H1 (cell line): ENCODE measurements at regions not wholly inside any gene's neighbourhood (a gene's known extent, or its start where the extent isn't known, plus 50 kb on each side); places are given as distances from the start of the nearest gene placed in this dataset.
A peak's percentile ranks its signal among the peaks of the same experiment; 100 is the strongest.

Source experiments
- CTCF ChIA-PET: fragments of 300-600 bp; sonication (Branson Sonifier 250); formaldehyde crosslinking; loops from one replicate; lab custom pipeline; 2021; ENCODE audit not compliant: partially characterized antibody; lab: Charles Lee
- POLR2A ChIA-PET: fragments of 300-600 bp; sonication (Branson Sonifier 250); formaldehyde crosslinking; loops from one replicate; lab custom pipeline; 2021; ENCODE audit warnings: inconsistent platforms; ENCODE audit not compliant: partially characterized antibody; lab: Charles Lee
- DNase-seq, 2 experiments: peaks; one replicate each; pipeline versions ENCODE4 v3.0.0 to v3.0.0-alpha.2; 2010 to 2022; ENCODE audit warnings: low spot score in 2 of 2, low read depth in 1 of 2, mixed read lengths in 1 of 2
- FAIRE-seq: peaks from 2 replicates; lab custom pipeline; 2011; peaks lifted over from hg19 to GRCh38; lab: Jason Lieb, UNC
- H2AFZ ChIP-seq: 2 replicates; pipeline ENCODE4 v1.8.1; 2012; ENCODE audit warnings: low read length, inconsistent platforms
- H2AK5ac ChIP-seq: 2 replicates; pipeline ENCODE4 v1.6.1; 2013; ENCODE audit warnings: low read depth, low read length
- H2BK120ac ChIP-seq: replicated peaks from 2 replicates; pipeline ENCODE3; 2013; ENCODE audit warnings: low read depth, low read length, inconsistent platforms
- H2BK12ac ChIP-seq: 2 replicates; pipeline ENCODE4 v1.6.1; 2013; ENCODE audit warnings: low read depth, low read length
- H2BK15ac ChIP-seq: 2 replicates; pipeline ENCODE4 v1.6.1; 2013; ENCODE audit warnings: low read length
- H2BK20ac ChIP-seq: 2 replicates; pipeline ENCODE4 v1.6.1; 2013; ENCODE audit warnings: low read length
- H2BK5ac ChIP-seq: 2 replicates; pipeline ENCODE4 v1.6.1; 2013; ENCODE audit warnings: low read depth, low read length
- H3K14ac ChIP-seq: 2 replicates; pipeline ENCODE4 v1.6.1; 2013; ENCODE audit warnings: inconsistent platforms; ENCODE audit not compliant: insufficient read length
- H3K18ac ChIP-seq: 2 replicates; pipeline ENCODE4 v1.6.1; 2013; ENCODE audit warnings: low read length; ENCODE audit errors: extremely low read depth
- H3K23ac ChIP-seq: 2 replicates; pipeline ENCODE4 v1.6.1; 2013; ENCODE audit warnings: inconsistent platforms; ENCODE audit not compliant: insufficient read length
- H3K23me2 ChIP-seq: 2 replicates; pipeline ENCODE4 v1.6.1; 2013; ENCODE audit warnings: low read depth, low read length
- H3K27ac ChIP-seq: 2 replicates; pipeline ENCODE4 v1.6.1; 2011; ENCODE audit warnings: low read depth, low read length, inconsistent platforms
- H3K27me3 ChIP-seq, 4 experiments: replicated peaks in 1 of 4; 1 replicate in 1 of 4; 2 replicates in 3 of 4; pipeline versions ENCODE4 v1.6.1 to v1.8.1; 2011 to 2013; ENCODE audit warnings: low read length in 3 of 4, mild to moderate bottlenecking in 3 of 4, inconsistent platforms in 2 of 4, mixed read lengths in 2 of 4, moderate library complexity in 1 of 4; ENCODE audit not compliant: control insufficient read depth in 3 of 4, insufficient read depth in 3 of 4; ENCODE audit errors: extremely low read depth in 1 of 4
- H3K36me3 ChIP-seq, 4 experiments: 2 replicates each; pipeline versions ENCODE4 v1.6.1 to v1.8.1; 2011 to 2013; ENCODE audit warnings: mild to moderate bottlenecking in 4 of 4, low read length in 3 of 4, moderate library complexity in 2 of 4, control low read depth in 1 of 4, inconsistent platforms in 1 of 4; ENCODE audit not compliant: insufficient read depth in 4 of 4, control insufficient read depth in 2 of 4
- H3K4ac ChIP-seq: replicated peaks from 2 replicates; pipeline ENCODE3; 2013; ENCODE audit warnings: low read length, low read depth, mixed read lengths, inconsistent platforms; ENCODE audit not compliant: insufficient read length
- H3K4me1 ChIP-seq, 4 experiments: replicated peaks in 1 of 4; 1 replicate in 1 of 4; 2 replicates in 3 of 4; pipeline versions ENCODE4 v1.6.1 to v1.8.1; 2011 to 2013; ENCODE audit warnings: low read length in 3 of 4, inconsistent platforms in 2 of 4, mixed read lengths in 1 of 4; ENCODE audit not compliant: insufficient read depth in 4 of 4, control insufficient read depth in 3 of 4
- H3K4me2 ChIP-seq, 2 experiments: 2 replicates each; pipeline versions ENCODE4 v1.6.1 to v1.8.1; 2011 to 2013; ENCODE audit warnings: low read depth in 2 of 2, low read length in 2 of 2, control low read depth in 1 of 2, inconsistent platforms in 1 of 2, mild to moderate bottlenecking in 1 of 2; ENCODE audit not compliant: insufficient read depth in 1 of 2
- H3K4me3 ChIP-seq, 4 experiments: fragments of 200-600, 300-600 bp in 1 of 4; sonication (generic), shearing (Covaris generic), sonication (Bioruptor Twin) in 1 of 4; 2 replicates each; pipeline versions ENCODE4 v1.5.1 to v1.8.1; 2011 to 2016; ENCODE audit warnings: low read length in 4 of 4, low read depth in 3 of 4, control low read depth in 2 of 4, inconsistent platforms in 2 of 4, mild to moderate bottlenecking in 2 of 4, mixed read lengths in 1 of 4, moderate library complexity in 1 of 4; ENCODE audit not compliant: insufficient read depth in 2 of 4; ENCODE audit errors: extremely low read depth in 1 of 4
- H3K56ac ChIP-seq: replicated peaks from 2 replicates; pipeline ENCODE3; 2013; ENCODE audit warnings: low read depth, mild to moderate bottlenecking, mixed read lengths, low read length, inconsistent platforms; ENCODE audit not compliant: insufficient read length
- H3K79me1 ChIP-seq: 2 replicates; pipeline ENCODE4 v1.6.1; 2013; ENCODE audit warnings: low read depth, low read length, control low read depth
- H3K79me2 ChIP-seq, 2 experiments: 2 replicates each; pipeline versions ENCODE4 v1.6.1 to v1.8.1; 2012 to 2013; ENCODE audit warnings: low read length in 2 of 2, mild to moderate bottlenecking in 2 of 2, inconsistent platforms in 1 of 2; ENCODE audit not compliant: insufficient read depth in 2 of 2, control insufficient read depth in 1 of 2
- H3K9ac ChIP-seq, 4 experiments: replicated peaks in 1 of 4; 1 replicate in 1 of 4; 2 replicates in 3 of 4; pipeline versions ENCODE4 v1.6.1 to v1.8.1; 2011 to 2013; ENCODE audit warnings: low read depth in 3 of 4, low read length in 3 of 4, control low read depth in 2 of 4, mild to moderate bottlenecking in 2 of 4, moderate library complexity in 2 of 4, inconsistent platforms in 1 of 4; ENCODE audit errors: extremely low read depth in 1 of 4
- H3K9me3 ChIP-seq, 2 experiments: 2 replicates each; pipeline versions ENCODE4 v1.6.1 to v1.8.1; 2012 to 2013; ENCODE audit warnings: mild to moderate bottlenecking in 2 of 2, moderate library complexity in 2 of 2, control low read depth in 1 of 2, inconsistent platforms in 1 of 2, low read depth in 1 of 2, low read length in 1 of 2, mixed read lengths in 1 of 2; ENCODE audit not compliant: insufficient read depth in 2 of 2
- H4K20me1 ChIP-seq, 2 experiments: replicated peaks in 1 of 2; 2 replicates each; pipeline versions ENCODE3 to v1.8.1; 2011 to 2013; ENCODE audit warnings: inconsistent platforms in 2 of 2, low read length in 2 of 2, mild to moderate bottlenecking in 1 of 2; ENCODE audit not compliant: insufficient read depth in 2 of 2, control insufficient read depth in 1 of 2
- H4K5ac ChIP-seq: 2 replicates; pipeline ENCODE4 v1.6.1; 2013; ENCODE audit warnings: low read length, low read depth, mixed read lengths, inconsistent platforms; ENCODE audit not compliant: insufficient read length
- H4K8ac ChIP-seq: 2 replicates; pipeline ENCODE4 v1.8.0; 2013; ENCODE audit warnings: mild to moderate bottlenecking, moderate library complexity, low read length, inconsistent platforms; ENCODE audit not compliant: insufficient read depth; ENCODE audit errors: extremely low read depth
- H4K91ac ChIP-seq: replicated peaks from 2 replicates; pipeline ENCODE3; 2013; ENCODE audit warnings: low read length, mixed read lengths, inconsistent platforms; ENCODE audit not compliant: insufficient read length
- ASH2L ChIP-seq: fragments of 200-600, 300-600 bp; sonication (generic); IDR thresholded peaks from one replicate; pipeline ENCODE4 v1.7.1; 2017; ENCODE audit warnings: low read length
- CEBPB ChIP-seq: IDR thresholded peaks from 2 replicates; pipeline ENCODE4 v1.6.1; 2012; ENCODE audit warnings: low read depth, low read length
- HDAC2 ChIP-seq, 2 experiments: fragments of 300-600 bp in 1 of 2; sonication (generic) in 1 of 2; IDR thresholded peaks; 2 replicates each; pipeline ENCODE4 v1.6.1; 2011 to 2012; ENCODE audit warnings: low read depth in 2 of 2, low read length in 2 of 2, mild to moderate bottlenecking in 2 of 2, moderate library complexity in 2 of 2, borderline replicate concordance in 1 of 2, inconsistent platforms in 1 of 2
- RAD21 ChIP-seq, 2 experiments: IDR thresholded peaks in 1 of 2; conservative IDR thresholded peaks in 1 of 2; 2 replicates each; pipeline ENCODE4 v1.6.1; 2011; ENCODE audit warnings: low read depth in 2 of 2, low read length in 2 of 2, improper control_type of control experiment in 1 of 2, inconsistent platforms in 1 of 2, mild to moderate bottlenecking in 1 of 2, moderate library complexity in 1 of 2
- RXRA ChIP-seq: IDR thresholded peaks from 2 replicates; pipeline ENCODE4 v1.6.1; 2011; ENCODE audit warnings: low read depth, mild to moderate bottlenecking, low read length, moderate library complexity; ENCODE audit not compliant: insufficient read depth
- SIRT6 ChIP-seq: IDR thresholded peaks from one replicate; pipeline ENCODE4 v1.7.1; 2012; ENCODE audit warnings: low read length, inconsistent platforms
- USF2 ChIP-seq: IDR thresholded peaks from 2 replicates; pipeline ENCODE4 v1.6.1; 2011; ENCODE audit warnings: low read length, improper control_type of control experiment
- ZNF274 ChIP-seq: IDR thresholded peaks from 2 replicates; pipeline ENCODE4 v1.7.0; 2012; ENCODE audit warnings: low read length, borderline replicate concordance; ENCODE audit errors: extremely low read depth
- WGBS, 2 experiments: shearing (Covaris generic) in 1 of 2; methylation state at CpG; one replicate each; pipeline versions ENCODE4 v1.1.6 to v1.1.7; 2013 to 2015; ENCODE audit warnings: low lambda C conversion rate in 2 of 2, mixed read lengths in 2 of 2, inconsistent platforms in 1 of 2, low coverage in 1 of 2, missing lambda C conversion rate in 1 of 2; ENCODE audit not compliant: insufficient replicate concordance in 2 of 2, insufficient coverage in 1 of 2, insufficient read length in 1 of 2; ENCODE audit errors: extremely low coverage in 1 of 2, missing lambda C conversion rate in 1 of 2; 5-methylcytosine and 5-hydroxymethylcytosine counted together
- TF ChIP-seq, protein P1 (sequence below): IDR thresholded peaks from 2 replicates; pipeline ENCODE4 v1.6.1; 2011; ENCODE audit warnings: low read depth, mild to moderate bottlenecking, low read length; ENCODE audit not compliant: insufficient read depth

- H4K8ac ChIP-seq = peak overlapping the region; percentile 43
- DNase-seq (no peak), FAIRE-seq (no peak)
- H3K23me2 ChIP-seq = no peaks in the 10 kb centered on the region; the same call in 1 of the 2 replicates
- peak overlapping the region; percentile 10; the same call in 1 of the 2 replicates for H2BK5ac ChIP-seq
- H3K27me3 ChIP-seq = peaks cover 8 to 29% (median 20%) of the 10 kb centered on the region in 4 experiments; a peak in 6 of 7 replicates
- no peak overlapping the region for H4K5ac ChIP-seq
- no peak overlapping the region for H3K14ac ChIP-seq
- no peak overlapping the region for H3K9ac ChIP-seq
- WGBS, 2 experiments = 86% methylated on average over 12 of the region's 12 CpGs; no CpG with 5 or more reads in 1 of the 2 experiments
- no peaks in the 10 kb centered on the region for H3K79me1 ChIP-seq
- no peak overlapping the region for H3K23ac ChIP-seq
- peak overlapping the region; percentile 17; the same call in 1 of the 2 replicates for H3K18ac ChIP-seq
- H2BK15ac ChIP-seq = no peak overlapping the region
- no peak overlapping the region for H2AK5ac ChIP-seq
- ChIA-PET CTCF (interaction anchor here (0.6 to 1.4 kb wide), 4 partner anchors 9 to 46 kb away, joined by 3 to 6 read pairs (median 4); no protein-coding TSS in a partner anchor), POLR2A (interaction anchor here (1.1 to 1.8 kb wide), 3 partner anchors 10 to 291 kb away, joined by 3 to 7 read pairs (median 4); no protein-coding TSS in a partner anchor)
- H2BK20ac ChIP-seq = no peak overlapping the region
- peak overlapping the region; percentile 56 to 81 for H3K4me2 ChIP-seq
- H2BK12ac ChIP-seq = peak overlapping the region; percentile 35; the same call in 1 of the 2 replicates
- H3K4me3 ChIP-seq = peak overlapping the region; percentile 24 to 58 (median 53); a peak in 6 of 8 replicates
- no peak overlapping the region for H3K27ac ChIP-seq
- H4K20me1 ChIP-seq = no peaks in the 10 kb centered on the region
- no peaks in the 10 kb centered on the region for H3K36me3 ChIP-seq
- H3K9me3 ChIP-seq = no peaks in the 10 kb centered on the region
- no peaks in the 10 kb centered on the region for H3K79me2 ChIP-seq
- H2BK120ac ChIP-seq = no peak overlapping the region
- H3K4ac ChIP-seq = no peak overlapping the region
- H3K56ac ChIP-seq = no peak overlapping the region
- H2AFZ ChIP-seq = no peak overlapping the region
- no peak overlapping the region for H4K91ac ChIP-seq
- H3K4me1 ChIP-seq = peaks cover 0 to 20% (median 8%) of the 10 kb centered on the region in 4 experiments; a peak in 6 of 7 replicates
- TF ChIP-seq RAD21 (IDR thresholded peaks at IDR 0.05 in 1 of 2, conservative IDR thresholded peaks at IDR 0.05 in 1 of 2; ENCODE audit: low read depth in 2 of 2, low read length in 2 of 2) (no peak), SIRT6 (no peak), USF2 (no peak), CEBPB (no peak), ASH2L (no peak), ZNF274 (no peak), HDAC2 (IDR thresholded peaks at IDR 0.05; ENCODE audit: borderline replicate concordance in 1 of 2, low read depth in 2 of 2, low read length in 2 of 2) (no peak), RXRA (no peak)
- TF ChIP-seq, protein P1, sequence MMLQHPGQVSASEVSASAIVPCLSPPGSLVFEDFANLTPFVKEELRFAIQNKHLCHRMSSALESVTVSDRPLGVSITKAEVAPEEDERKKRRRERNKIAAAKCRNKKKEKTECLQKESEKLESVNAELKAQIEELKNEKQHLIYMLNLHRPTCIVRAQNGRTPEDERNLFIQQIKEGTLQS = no peak
Observed at GRCh38 chr22:46045459-46046298, 68.7 kb upstream of the WNT7B start.
